Fibroblast of peridontal ligament (primary cell): ENCODE measurements at regions not wholly inside any gene's neighbourhood (a gene's known extent, or its start where the extent isn't known, plus 50 kb on each side); places are given as distances from the start of the nearest gene placed in this dataset.
"Not testable (repeated sequence)": the region's sequence is repeated elsewhere in the genome, so short reads cannot be mapped to it uniquely, and the experiment has no call there.

Experiments
- DNase-seq: peaks from one replicate; pipeline ENCODE4 v3.0.0-alpha.2; 2010; ENCODE audit errors: extremely low read depth

- DNase-seq = no peak
These were observed 394.6 kb downstream of the TECRL start for GRCh38 chr4:64014647-64015046.

- no peak for DNase-seq
These were observed 407.9 kb downstream of the TECRL start for GRCh38 chr4:64001229-64001898.

GRCh38 chr4:64000241-64000640, 409.0 kb downstream of the TECRL start:
- DNase-seq = no peak

- DNase-seq = no peak
These were observed 423.0 kb downstream of the TECRL start for GRCh38 chr4:63986253-63986652.

- DNase-seq = no peak
These were observed 426.0 kb downstream of the TECRL start for GRCh38 chr4:63983224-63983623.

GRCh38 chr4:63965875-63966274, 443.4 kb downstream of the TECRL start:
- DNase-seq = no peak

GRCh38 chr4:63942706-63943286, 466.5 kb downstream of the TECRL start:
- DNase-seq = not testable (repeated sequence)

GRCh38 chr4:63937961-63938360, 471.3 kb downstream of the TECRL start:
- DNase-seq = no peak

GRCh38 chr4:63922146-63922545, 487.1 kb downstream of the TECRL start:
- DNase-seq = no peak

GRCh38 chr4:63921561-63921960, 487.7 kb downstream of the TECRL start:
- no peak for DNase-seq

GRCh38 chr4:63919636-63920365, 489.4 kb downstream of the TECRL start:
- DNase-seq = no peak

GRCh38 chr4:63906660-63907183, 502.5 kb downstream of the TECRL start:
- DNase-seq = no peak

GRCh38 chr4:63904201-63904600, 505.0 kb downstream of the TECRL start:
- no peak for DNase-seq

- no peak for DNase-seq
These were observed 507.9 kb downstream of the TECRL start for GRCh38 chr4:63901304-63901703.

GRCh38 chr4:63898961-63899360, 510.3 kb downstream of the TECRL start:
- no peak for DNase-seq

- DNase-seq = no peak
These were observed 515.1 kb downstream of the TECRL start for GRCh38 chr4:63894161-63894560.

GRCh38 chr4:63869370-63869769, 539.9 kb downstream of the TECRL start:
- DNase-seq = no peak

GRCh38 chr4:63851496-63851895, 557.8 kb downstream of the TECRL start:
- DNase-seq = no peak

GRCh38 chr4:63841266-63841665, 568.0 kb downstream of the TECRL start:
- no peak for DNase-seq

GRCh38 chr4:63831590-63832155, 577.6 kb downstream of the TECRL start:
- DNase-seq = no peak

- DNase-seq = no peak
These were observed 591.9 kb downstream of the TECRL start for GRCh38 chr4:63817196-63817865.
